HepG2 (cell line): ENCODE measurements at regions not wholly inside any gene's neighbourhood (a gene's known extent, or its start where the extent isn't known, plus 50 kb on each side); places are given as distances from the start of the nearest gene placed in this dataset.

ENCODE experiments used
- ATAC-seq: fragments of 200-7000 bp; cut with Tn5 transposase; 3 replicates; pipeline ENCODE4 v1.9.1; 2020; ENCODE audit warnings: mild to moderate bottlenecking, moderate library complexity
- BruUV-seq: library from RNA; stranded (reverse); fragments of 400-500 nt; replicated peaks from 2 replicates; lab custom pipeline; 2021; lab: Mats Ljungman, UMichigan
- CTCF ChIA-PET: fragments of 300-600 bp; formaldehyde crosslinking; extraction: SDS; loops from one replicate; lab custom pipeline; 2021; ENCODE audit warnings: low total read pairs, inconsistent platforms, low intra/inter-chr PET ratio; lab: Yijun Ruan, JAX
- POLR2A ChIA-PET: fragments of 350-600 bp; sonication (Branson Sonifier 250); formaldehyde crosslinking; loops from one replicate; lab custom pipeline; 2020; ENCODE audit warnings: antibody characterized with exemption, inconsistent platforms; lab: Yijun Ruan, JAX
- DNase-seq: peaks from one replicate; pipeline ENCODE4 v3.0.0-alpha.2; 2015; ENCODE audit warnings: low spot score
- FAIRE-seq: peaks from 3 replicates; lab custom pipeline; 2011; peaks lifted over from hg19 to GRCh38; lab: Jason Lieb, UNC
- H2AFZ ChIP-seq: one replicate; pipeline ENCODE4 v1.6.1; 2011; ENCODE audit warnings: low read length, inconsistent platforms
- H3K27ac ChIP-seq: fragments of 300-600 bp; 3 replicates; pipeline ENCODE4 v1.8.0; 2011; ENCODE audit warnings: mixed run types, mild to moderate bottlenecking, mixed read lengths, low read length, inconsistent platforms; ENCODE audit not compliant: insufficient read depth; ENCODE audit errors: extremely low read length
- H3K27me3 ChIP-seq, 2 experiments: fragments of 200-600 bp in 1 of 2; 2 replicates in 1 of 2; 3 replicates in 1 of 2; pipeline versions ENCODE4 v1.6.0 to v1.8.0; 2011; ENCODE audit warnings: low read length in 2 of 2, mild to moderate bottlenecking in 2 of 2, moderate library complexity in 2 of 2, inconsistent platforms in 1 of 2; ENCODE audit not compliant: insufficient read depth in 2 of 2, control insufficient read depth in 1 of 2
- H3K36me3 ChIP-seq, 2 experiments: fragments of 200-600 bp in 1 of 2; replicated peaks in 1 of 2; 2 replicates in 1 of 2; 3 replicates in 1 of 2; pipeline versions ENCODE4 v1.5.1 to v1.8.0; 2011; ENCODE audit warnings: low read length in 2 of 2, inconsistent platforms in 1 of 2; ENCODE audit not compliant: insufficient read depth in 2 of 2, control insufficient read depth in 1 of 2
- H3K4me1 ChIP-seq: 2 replicates; pipeline ENCODE4 v1.5.1; 2012; ENCODE audit warnings: low read length, inconsistent platforms; ENCODE audit not compliant: insufficient read depth
- H3K4me2 ChIP-seq: 2 replicates; pipeline ENCODE4 v1.6.0; 2011; ENCODE audit warnings: low read depth, low read length, inconsistent platforms
- H3K4me3 ChIP-seq, 3 experiments: fragments of 200-600 bp in 1 of 3; sonication (generic), shearing (Covaris generic) in 1 of 3; replicated peaks in 1 of 3; 2 replicates each; pipeline ENCODE4 v1.5.1; 2011 to 2016; ENCODE audit warnings: low read length in 3 of 3, inconsistent platforms in 2 of 3, low read depth in 2 of 3, mild to moderate bottlenecking in 2 of 3, control low read depth in 1 of 3, mixed read lengths in 1 of 3; ENCODE audit not compliant: insufficient read depth in 1 of 3
- H3K79me2 ChIP-seq: one replicate; pipeline ENCODE4 v1.6.1; 2011; ENCODE audit warnings: low read length, inconsistent platforms; ENCODE audit not compliant: insufficient read depth
- H3K9ac ChIP-seq: 2 replicates; pipeline ENCODE4 v1.6.0; 2011; ENCODE audit warnings: mild to moderate bottlenecking, low read depth, low read length, inconsistent platforms; ENCODE audit not compliant: insufficient read depth
- H3K9me3 ChIP-seq: 2 replicates; pipeline ENCODE4 v1.5.1; 2012; ENCODE audit warnings: mild to moderate bottlenecking, low read length
- H4K20me1 ChIP-seq: 2 replicates; pipeline ENCODE4 v1.6.0; 2011; ENCODE audit warnings: inconsistent platforms, mild to moderate bottlenecking, low read length, moderate library complexity; ENCODE audit not compliant: insufficient read depth
- HNRNPK ChIP-seq: fragments of 200-400 bp; formaldehyde crosslinking; IDR thresholded peaks from 2 replicates; pipeline ENCODE4 v1.6.1; 2018; ENCODE audit warnings: low read length, low read depth, moderate library complexity, mild to moderate bottlenecking; ENCODE audit not compliant: poor library complexity, severe bottlenecking
- MAX ChIP-seq: IDR thresholded peaks from 2 replicates; pipeline ENCODE4 v1.6.1; 2012; ENCODE audit warnings: inconsistent platforms
- SMARCC2 ChIP-seq: fragments of 450-650 bp; IDR thresholded peaks from 2 replicates; pipeline ENCODE4 v1.6.1; 2017; ENCODE audit warnings: antibody characterized with exemption, mild to moderate bottlenecking
- TAF1 ChIP-seq: sonication (generic); formaldehyde crosslinking; IDR thresholded peaks from 2 replicates; pipeline ENCODE4 v1.4.0; 2020; ENCODE audit warnings: missing genetic modification reagents
- U2AF2 ChIP-seq: fragments of 200-400 bp; formaldehyde crosslinking; IDR thresholded peaks from 2 replicates; pipeline ENCODE4 v1.6.1; 2017; ENCODE audit warnings: low read depth, mild to moderate bottlenecking, low read length
- ZBTB44 ChIP-seq: sonication (generic); formaldehyde crosslinking; IDR thresholded peaks from 2 replicates; pipeline ENCODE4 v1.4.0; 2020; ENCODE audit warnings: missing genetic modification reagents
- ZNF263 ChIP-seq: sonication (generic); formaldehyde crosslinking; IDR thresholded peaks from 2 replicates; pipeline ENCODE4 v1.4.0; 2020; ENCODE audit warnings: missing genetic modification reagents
- ZNF550 ChIP-seq: sonication (generic); formaldehyde crosslinking; IDR thresholded peaks from 2 replicates; pipeline ENCODE4 v1.4.0; 2020; ENCODE audit warnings: mild to moderate bottlenecking, missing genetic modification reagents, borderline replicate concordance
- ZSCAN25 ChIP-seq: sonication (generic); formaldehyde crosslinking; IDR thresholded peaks from 2 replicates; pipeline ENCODE4 v1.8.0; 2022; ENCODE audit warnings: mild to moderate bottlenecking, missing genetic modification reagents
- WGBS: methylation state at CpG from one replicate; pipeline ENCODE4 v1.1.6; 2017; ENCODE audit warnings: low lambda C conversion rate; 5-methylcytosine and 5-hydroxymethylcytosine counted together
- in situ Hi-C: cut with HindIII; loops from 2 replicates; pipeline ENCODE4 v1.10.0; 2017; ENCODE audit warnings: low pct_unique_long_range_greater_than_20kb; ENCODE audit not compliant: extremely low pct_ligation_motif_present
- intact Hi-C: fragments of 100-400 bp; cut with micrococcal nuclease; formaldehyde crosslinking; loops from one replicate; pipeline ENCODE4 v1.10.0; 2022; ENCODE audit not compliant: unreplicated experiment
- TF ChIP-seq, protein P1 (sequence below): sonication (generic); formaldehyde crosslinking; IDR thresholded peaks from 2 replicates; pipeline ENCODE4 v1.8.1; 2023; ENCODE audit warnings: mild to moderate bottlenecking, missing genetic modification reagents
- TF ChIP-seq, protein P2 (sequence below): sonication (generic); formaldehyde crosslinking; IDR thresholded peaks from 2 replicates; pipeline ENCODE4 v1.4.0; 2020; ENCODE audit warnings: missing genetic modification reagents
- TF ChIP-seq, protein P3 (sequence below): sonication (generic); formaldehyde crosslinking; IDR thresholded peaks from 2 replicates; pipeline ENCODE4 v1.8.1; 2023; ENCODE audit warnings: missing genetic modification reagents, mild to moderate bottlenecking, borderline replicate concordance
- TF ChIP-seq, protein P4 (sequence below): sonication (generic); formaldehyde crosslinking; IDR thresholded peaks from 2 replicates; pipeline ENCODE4 v1.8.0; 2022; ENCODE audit warnings: low read depth, missing genetic modification reagents

DNA sequence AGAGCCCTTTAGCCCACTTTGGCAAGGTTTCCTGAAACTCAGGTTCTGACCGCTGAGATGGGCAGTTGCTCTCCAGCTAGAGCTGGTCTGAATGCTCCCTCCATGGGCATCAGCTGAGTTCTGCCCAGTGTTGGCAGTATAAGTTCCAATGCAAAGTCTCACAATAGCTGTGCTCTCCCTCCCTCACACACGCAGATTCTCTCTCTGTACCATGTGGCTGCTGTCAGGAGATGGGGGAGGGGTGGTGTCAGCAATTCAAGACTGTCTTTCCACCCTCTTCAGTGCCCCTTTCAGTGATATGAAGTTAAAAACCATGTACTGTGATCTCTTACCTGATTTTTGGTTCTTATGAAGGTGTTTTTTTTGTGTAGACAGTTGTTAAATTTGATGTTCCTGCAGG lies 164.3 kb upstream of the PLEKHA5 start (continued):
- TF ChIP-seq, protein P1, sequence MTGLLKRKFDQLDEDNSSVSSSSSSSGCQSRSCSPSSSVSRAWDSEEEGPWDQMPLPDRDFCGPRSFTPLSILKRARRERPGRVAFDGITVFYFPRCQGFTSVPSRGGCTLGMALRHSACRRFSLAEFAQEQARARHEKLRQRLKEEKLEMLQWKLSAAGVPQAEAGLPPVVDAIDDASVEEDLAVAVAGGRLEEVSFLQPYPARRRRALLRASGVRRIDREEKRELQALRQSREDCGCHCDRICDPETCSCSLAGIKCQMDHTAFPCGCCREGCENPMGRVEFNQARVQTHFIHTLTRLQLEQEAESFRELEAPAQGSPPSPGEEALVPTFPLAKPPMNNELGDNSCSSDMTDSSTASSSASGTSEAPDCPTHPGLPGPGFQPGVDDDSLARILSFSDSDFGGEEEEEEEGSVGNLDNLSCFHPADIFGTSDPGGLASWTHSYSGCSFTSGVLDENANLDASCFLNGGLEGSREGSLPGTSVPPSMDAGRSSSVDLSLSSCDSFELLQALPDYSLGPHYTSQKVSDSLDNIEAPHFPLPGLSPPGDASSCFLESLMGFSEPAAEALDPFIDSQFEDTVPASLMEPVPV (CRISPR knock-in tag) = no peak
- no peak for TF ChIP-seq ZSCAN25 (CRISPR knock-in tag)
- TF ChIP-seq, protein P2, sequence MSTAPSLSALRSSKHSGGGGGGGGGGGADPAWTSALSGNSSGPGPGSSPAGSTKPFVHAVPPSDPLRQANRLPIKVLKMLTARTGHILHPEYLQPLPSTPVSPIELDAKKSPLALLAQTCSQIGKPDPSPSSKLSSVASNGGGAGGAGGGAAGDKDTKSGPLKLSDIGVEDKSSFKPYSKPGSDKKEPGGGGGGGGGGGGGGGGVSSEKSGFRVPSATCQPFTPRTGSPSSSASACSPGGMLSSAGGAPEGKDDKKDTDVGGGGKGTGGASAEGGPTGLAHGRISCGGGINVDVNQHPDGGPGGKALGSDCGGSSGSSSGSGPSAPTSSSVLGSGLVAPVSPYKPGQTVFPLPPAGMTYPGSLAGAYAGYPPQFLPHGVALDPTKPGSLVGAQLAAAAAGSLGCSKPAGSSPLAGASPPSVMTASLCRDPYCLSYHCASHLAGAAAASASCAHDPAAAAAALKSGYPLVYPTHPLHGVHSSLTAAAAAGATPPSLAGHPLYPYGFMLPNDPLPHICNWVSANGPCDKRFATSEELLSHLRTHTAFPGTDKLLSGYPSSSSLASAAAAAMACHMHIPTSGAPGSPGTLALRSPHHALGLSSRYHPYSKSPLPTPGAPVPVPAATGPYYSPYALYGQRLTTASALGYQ = no peak
- TF ChIP-seq ZNF263 (CRISPR knock-in tag) = no peak
- TF ChIP-seq SMARCC2 = no peak
- no peak for TF ChIP-seq TAF1 (CRISPR knock-in tag)
- TF ChIP-seq, protein P3, sequence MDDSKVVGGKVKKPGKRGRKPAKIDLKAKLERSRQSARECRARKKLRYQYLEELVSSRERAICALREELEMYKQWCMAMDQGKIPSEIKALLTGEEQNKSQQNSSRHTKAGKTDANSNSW (CRISPR knock-in tag) = no peak
- TF ChIP-seq MAX = no peak
- TF ChIP-seq, all 625 proteins: peak for 0

- H3K4me1 ChIP-seq = no peaks in the 10 kb centered on the region
- no peak overlapping the region for H3K27ac ChIP-seq
- no peaks in the 10 kb centered on the region for H4K20me1 ChIP-seq
- H3K4me3 ChIP-seq = no peak overlapping the region
- in situ Hi-C loops = no loop called here
- H3K9ac ChIP-seq = no peak overlapping the region
- H3K27me3 ChIP-seq = no peaks in the 10 kb centered on the region; a peak in 1 of 5 replicates
- ChIA-PET POLR2A (no interaction called here), CTCF (no interaction called here)
- no peaks in the 10 kb centered on the region for H3K79me2 ChIP-seq
- no peaks in the 10 kb centered on the region for H3K36me3 ChIP-seq
- no peak overlapping the region for H3K4me2 ChIP-seq
- ATAC-seq (no peak), DNase-seq (no peak), FAIRE-seq (no peak)
- no peak overlapping the region for H2AFZ ChIP-seq
- WGBS = 27% methylated on average over 3 of the region's 3 CpGs
- intact Hi-C loops = no loop called here
- no TSS peak for BruUV-seq
- H3K9me3 ChIP-seq = no peaks in the 10 kb centered on the region
- TF ChIP-seq HNRNPK (no peak), ZBTB44 (CRISPR knock-in tag) (no peak), U2AF2 (no peak), ZNF550 (CRISPR knock-in tag) (no peak)
- TF ChIP-seq, protein P4, sequence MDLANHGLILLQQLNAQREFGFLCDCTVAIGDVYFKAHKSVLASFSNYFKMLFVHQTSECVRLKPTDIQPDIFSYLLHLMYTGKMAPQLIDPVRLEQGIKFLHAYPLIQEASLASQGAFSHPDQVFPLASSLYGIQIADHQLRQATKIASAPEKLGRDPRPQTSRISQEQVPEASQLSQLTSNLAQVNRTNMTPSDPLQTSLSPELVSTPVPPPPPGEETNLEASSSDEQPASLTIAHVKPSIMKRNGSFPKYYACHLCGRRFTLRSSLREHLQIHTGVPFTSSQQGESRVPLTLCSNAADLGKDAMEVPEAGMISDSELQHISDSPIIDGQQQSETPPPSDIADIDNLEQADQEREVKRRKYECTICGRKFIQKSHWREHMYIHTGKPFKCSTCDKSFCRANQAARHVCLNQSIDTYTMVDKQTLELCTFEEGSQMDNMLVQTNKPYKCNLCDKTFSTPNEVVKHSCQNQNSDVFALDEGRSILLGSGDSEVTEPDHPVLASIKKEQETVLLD = no peak
Observed at GRCh38 chr12:18966954-18967353, 162.6 kb upstream of the PLEKHA5 start.
